ENCODE measurements at regions not wholly inside any gene's neighbourhood (a gene's known extent, or its start where the extent isn't known, plus 50 kb on each side); places are given as distances from the start of the nearest gene placed in this dataset.

- Mint-ChIP-seq H3K27me3 (no peaks in the 10 kb centered on the region), H3K36me3 (no peaks in the 10 kb centered on the region), H3K4me1 (no peaks in the 10 kb centered on the region), H3K27ac (no peak overlapping the region), H3K4me3 (no peak overlapping the region), H3K9me3 (peaks cover 0 to 2% (median 0%) of the 10 kb centered on the region in 3 donors)
These were observed 749.0 kb downstream of the PDCD6IP start for GRCh38 chr3:34547297-34547920.

GRCh38 chr3:34567266-34567665 lies 768.8 kb downstream of the PDCD6IP start:
- no peaks in the 10 kb centered on the region for H3K4me1 Mint-ChIP-seq
- no peak overlapping the region for H3K27ac Mint-ChIP-seq
- H3K4me3 Mint-ChIP-seq, result no peak overlapping the region
- H3K36me3 Mint-ChIP-seq, result no peaks in the 10 kb centered on the region
- H3K9me3 Mint-ChIP-seq, result peaks cover 6 to 24% (median 9%) of the 10 kb centered on the region in 3 donors
- H3K27me3 Mint-ChIP-seq, result no peaks in the 10 kb centered on the region

GRCh38 chr3:34568766-34569165 lies 770.3 kb downstream of the PDCD6IP start:
- Mint-ChIP-seq H3K36me3 (no peaks in the 10 kb centered on the region), H3K4me3 (no peak overlapping the region), H3K9me3 (peaks cover 2 to 16% (median 5%) of the 10 kb centered on the region in 3 donors), H3K27me3 (no peaks in the 10 kb centered on the region), H3K27ac (no peak overlapping the region), H3K4me1 (no peaks in the 10 kb centered on the region)

- peaks cover 2 to 16% (median 5%) of the 10 kb centered on the region in 3 donors for H3K9me3 Mint-ChIP-seq
- no peaks in the 10 kb centered on the region for H3K36me3 Mint-ChIP-seq
- H3K27me3 Mint-ChIP-seq, result no peaks in the 10 kb centered on the region
- H3K4me1 Mint-ChIP-seq, result no peaks in the 10 kb centered on the region
- H3K4me3 Mint-ChIP-seq, result no peak overlapping the region
- no peak overlapping the region for H3K27ac Mint-ChIP-seq
These were observed 771.0 kb downstream of the PDCD6IP start for GRCh38 chr3:34569437-34569836.

- Mint-ChIP-seq H3K27me3 (no peaks in the 10 kb centered on the region), H3K27ac (no peak overlapping the region), H3K36me3 (no peaks in the 10 kb centered on the region), H3K9me3 (peaks cover 0 to 7% (median under 1%) of the 10 kb centered on the region in 3 donors), H3K4me3 (no peak overlapping the region), H3K4me1 (no peaks in the 10 kb centered on the region)
These were observed 772.7 kb downstream of the PDCD6IP start for GRCh38 chr3:34570916-34571705.

GRCh38 chr3:34571714-34572113 lies 773.3 kb downstream of the PDCD6IP start:
- Mint-ChIP-seq H3K4me3 (no peak overlapping the region), H3K27me3 (no peaks in the 10 kb centered on the region), H3K9me3 (peaks cover 0 to 1% (median 0%) of the 10 kb centered on the region in 3 donors), H3K36me3 (no peaks in the 10 kb centered on the region), H3K4me1 (no peaks in the 10 kb centered on the region), H3K27ac (no peak overlapping the region)

- Mint-ChIP-seq H3K4me3 (no peak overlapping the region), H3K36me3 (peaks cover 2% of the 10 kb centered on the region), H3K27me3 (no peaks in the 10 kb centered on the region)
These were observed 777.3 kb downstream of the PDCD6IP start for GRCh38 chr3:34575776-34576175.

GRCh38 chr3:34582055-34582454 lies 783.6 kb downstream of the PDCD6IP start:
- Mint-ChIP-seq H3K36me3 (peaks cover 2% of the 10 kb centered on the region), H3K4me3 (no peak overlapping the region), H3K27me3 (no peaks in the 10 kb centered on the region), H3K9me3 (peaks cover 0 to 3% (median 2%) of the 10 kb centered on the region in 3 donors), H3K27ac (no peak overlapping the region), H3K4me1 (peaks cover 0 to 2% (median 0%) of the 10 kb centered on the region in 3 donors)

More at GRCh38 chr3:34575776-34576175, 777.3 kb downstream of the PDCD6IP start:
- Mint-ChIP-seq H3K4me1 (no peaks in the 10 kb centered on the region), H3K9me3 (peaks cover 0 to 3% (median 0%) of the 10 kb centered on the region in 3 donors), H3K27ac (no peak overlapping the region)

- Mint-ChIP-seq H3K4me3 (no peak overlapping the region), H3K27me3 (no peaks in the 10 kb centered on the region), H3K4me1 (peaks cover 0 to 2% (median 0%) of the 10 kb centered on the region in 3 donors), H3K27ac (no peak overlapping the region), H3K9me3 (peaks cover 0 to 11% (median 3%) of the 10 kb centered on the region in 3 donors), H3K36me3 (peaks cover 2% of the 10 kb centered on the region)
These were observed 785.0 kb downstream of the PDCD6IP start for GRCh38 chr3:34583451-34583850.

- peaks cover 0 to 2% (median 0%) of the 10 kb centered on the region in 3 donors for H3K4me1 Mint-ChIP-seq
- H3K4me3 Mint-ChIP-seq, result no peak overlapping the region
- no peak overlapping the region for H3K27ac Mint-ChIP-seq
- no peaks in the 10 kb centered on the region for H3K27me3 Mint-ChIP-seq
- peaks cover 0 to 18% (median 2%) of the 10 kb centered on the region in 3 donors for H3K9me3 Mint-ChIP-seq
- H3K36me3 Mint-ChIP-seq, result peaks cover 3% of the 10 kb centered on the region
These were observed 786.5 kb downstream of the PDCD6IP start for GRCh38 chr3:34584971-34585370.

- H3K36me3 Mint-ChIP-seq, result peaks cover 5% of the 10 kb centered on the region
- no peaks in the 10 kb centered on the region for H3K27me3 Mint-ChIP-seq
- peaks cover 3 to 7% (median 3%) of the 10 kb centered on the region in 3 donors for H3K9me3 Mint-ChIP-seq
- H3K4me3 Mint-ChIP-seq, result no peak overlapping the region
- H3K4me1 Mint-ChIP-seq, result no peaks in the 10 kb centered on the region
- H3K27ac Mint-ChIP-seq, result no peak overlapping the region
These were observed 801.2 kb downstream of the PDCD6IP start for GRCh38 chr3:34599595-34599994.

GRCh38 chr3:34619990-34620389 lies 821.6 kb downstream of the PDCD6IP start:
- Mint-ChIP-seq H3K4me1 (no peaks in the 10 kb centered on the region), H3K9me3 (peaks cover 9 to 57% (median 23%) of the 10 kb centered on the region in 3 donors)

GRCh38 chr3:34626699-34627098 lies 828.3 kb downstream of the PDCD6IP start:
- no peak overlapping the region for H3K27ac Mint-ChIP-seq
- no peaks in the 10 kb centered on the region for H3K36me3 Mint-ChIP-seq
- H3K4me3 Mint-ChIP-seq, result no peak overlapping the region
- peaks cover 6 to 14% (median 7%) of the 10 kb centered on the region in 3 donors for H3K9me3 Mint-ChIP-seq
- H3K4me1 Mint-ChIP-seq, result no peaks in the 10 kb centered on the region
- H3K27me3 Mint-ChIP-seq, result no peaks in the 10 kb centered on the region

More at GRCh38 chr3:34619990-34620389, 821.6 kb downstream of the PDCD6IP start:
- no peak overlapping the region for H3K27ac Mint-ChIP-seq
- H3K4me3 Mint-ChIP-seq, result no peak overlapping the region
- no peaks in the 10 kb centered on the region for H3K27me3 Mint-ChIP-seq
- H3K36me3 Mint-ChIP-seq, result peaks cover 2% of the 10 kb centered on the region

GRCh38 chr3:34634939-34635338 lies 836.5 kb downstream of the PDCD6IP start:
- no peak overlapping the region for H3K27ac Mint-ChIP-seq
- H3K4me1 Mint-ChIP-seq, result no peaks in the 10 kb centered on the region
- no peak overlapping the region for H3K4me3 Mint-ChIP-seq
- H3K27me3 Mint-ChIP-seq, result no peaks in the 10 kb centered on the region
- no peaks in the 10 kb centered on the region for H3K36me3 Mint-ChIP-seq
- peaks cover 0 to 2% (median 0%) of the 10 kb centered on the region in 3 donors for H3K9me3 Mint-ChIP-seq

GRCh38 chr3:34635352-34635850 lies 837.0 kb downstream of the PDCD6IP start:
- H3K4me3 Mint-ChIP-seq, result no peak overlapping the region
- H3K27me3 Mint-ChIP-seq, result no peaks in the 10 kb centered on the region
- H3K4me1 Mint-ChIP-seq, result no peaks in the 10 kb centered on the region
- peaks cover 0 to 2% (median 0%) of the 10 kb centered on the region in 3 donors for H3K9me3 Mint-ChIP-seq
- no peaks in the 10 kb centered on the region for H3K36me3 Mint-ChIP-seq
- no peak overlapping the region for H3K27ac Mint-ChIP-seq

Data from IgD-negative memory B cell (primary cell).